DND-41 (cell line): ENCODE measurements at regions not wholly inside any gene's neighbourhood (a gene's known extent, or its start where the extent isn't known, plus 50 kb on each side); places are given as distances from the start of the nearest gene placed in this dataset.

ENCODE experiments used
- ATAC-seq: fragments of 200-7000 bp; cut with Tn5 transposase; 3 replicates; pipeline ENCODE4 v1.9.1; 2021; ENCODE audit warnings: low read depth; ENCODE audit not compliant: insufficient read depth
- DNase-seq: peaks from one replicate; pipeline ENCODE4 v3.0.0-alpha.2; 2020
- H2AFZ ChIP-seq: 2 replicates; pipeline ENCODE4 v1.6.0; 2012; ENCODE audit warnings: low read depth, low read length
- H3K27ac ChIP-seq: 2 replicates; pipeline ENCODE4 v1.5.1; 2012; ENCODE audit warnings: low read length, inconsistent platforms
- H3K27me3 ChIP-seq: fragments of 200-600 bp; sonication (generic); 2 replicates; pipeline ENCODE4 v1.6.0; 2012; ENCODE audit warnings: low read length, mild to moderate bottlenecking, inconsistent platforms; ENCODE audit not compliant: insufficient read depth, poor library complexity
- H3K36me3 ChIP-seq: 2 replicates; pipeline ENCODE4 v1.5.1; 2012; ENCODE audit warnings: low read length, inconsistent platforms; ENCODE audit not compliant: insufficient read depth
- H3K4me1 ChIP-seq: 2 replicates; pipeline ENCODE4 v1.5.1; 2012; ENCODE audit warnings: mild to moderate bottlenecking, low read length; ENCODE audit not compliant: insufficient read depth
- H3K4me2 ChIP-seq: 2 replicates; pipeline ENCODE4 v1.6.0; 2012; ENCODE audit warnings: mild to moderate bottlenecking, moderate library complexity, low read length, inconsistent platforms; ENCODE audit not compliant: insufficient read depth
- H3K4me3 ChIP-seq, 2 experiments: fragments of 200-600 bp in 1 of 2; shearing (Covaris generic) in 1 of 2; 2 replicates each; pipeline ENCODE4 v1.5.1; 2012 to 2016; ENCODE audit warnings: inconsistent platforms in 2 of 2, low read length in 2 of 2, mild to moderate bottlenecking in 2 of 2, low read depth in 1 of 2, moderate library complexity in 1 of 2
- H3K79me2 ChIP-seq: 2 replicates; pipeline ENCODE4 v1.6.0; 2012; ENCODE audit warnings: low read length, inconsistent platforms; ENCODE audit not compliant: insufficient read depth
- H3K9ac ChIP-seq: 2 replicates; pipeline ENCODE4 v1.6.0; 2012; ENCODE audit warnings: low read depth, mild to moderate bottlenecking, inconsistent platforms, low read length, moderate library complexity
- H3K9me3 ChIP-seq: 2 replicates; pipeline ENCODE4 v1.5.1; 2012; ENCODE audit warnings: low read length, moderate library complexity, mild to moderate bottlenecking, inconsistent platforms; ENCODE audit not compliant: insufficient read depth, severe bottlenecking
- H4K20me1 ChIP-seq: 2 replicates; pipeline ENCODE4 v1.6.0; 2012; ENCODE audit warnings: low read length; ENCODE audit not compliant: insufficient read depth
- CTCF ChIP-seq: IDR thresholded peaks from 2 replicates; pipeline ENCODE4 v1.5.1; 2012; ENCODE audit warnings: borderline replicate concordance, low read length, moderate library complexity, mild to moderate bottlenecking; ENCODE audit not compliant: poor library complexity, severe bottlenecking; ENCODE audit errors: extremely low read depth
- EZH2 ChIP-seq: IDR thresholded peaks from 3 replicates; pipeline ENCODE4 v1.6.1; 2012; ENCODE audit warnings: borderline replicate concordance, low read depth, mild to moderate bottlenecking, moderate library complexity, low read length, inconsistent platforms; ENCODE audit not compliant: severe bottlenecking

- Histone ChIP-seq H3K79me2 (no peaks in the 10 kb centered on the region), H3K27me3 (no peaks in the 10 kb centered on the region), H2AFZ (no peak overlapping the region), H3K36me3 (no peaks in the 10 kb centered on the region), H3K4me3 (no peak overlapping the region), H3K9me3 (no peaks in the 10 kb centered on the region), H3K27ac (no peak overlapping the region), H3K4me2 (no peak overlapping the region), H4K20me1 (no peaks in the 10 kb centered on the region), H3K4me1 (no peaks in the 10 kb centered on the region), H3K9ac (no peak overlapping the region)
- DNase-seq, result no peak
- no peak for TF ChIP-seq EZH2
- TF ChIP-seq CTCF, result no peak
- no peak for ATAC-seq
Observed at GRCh38 chr5:7105358-7105757, 290.6 kb upstream of the ADCY2 start.

GRCh38 chr5:7117961-7118360 is 278.0 kb upstream of the ADCY2 start:
- no peaks in the 10 kb centered on the region for H3K79me2 ChIP-seq
- H3K27ac ChIP-seq, result no peak overlapping the region
- no peaks in the 10 kb centered on the region for H3K9me3 ChIP-seq
- TF ChIP-seq CTCF (no peak), EZH2 (no peak)
- no peaks in the 10 kb centered on the region for H4K20me1 ChIP-seq
- H3K4me3 ChIP-seq, result no peak overlapping the region
- DNase-seq, result no peak
- no peaks in the 10 kb centered on the region for H3K36me3 ChIP-seq
- no peaks in the 10 kb centered on the region for H3K27me3 ChIP-seq
- no peaks in the 10 kb centered on the region for H3K4me1 ChIP-seq
- H3K4me2 ChIP-seq, result no peak overlapping the region
- H3K9ac ChIP-seq, result no peak overlapping the region
- ATAC-seq, result no peak
- H2AFZ ChIP-seq, result no peak overlapping the region

DNA sequence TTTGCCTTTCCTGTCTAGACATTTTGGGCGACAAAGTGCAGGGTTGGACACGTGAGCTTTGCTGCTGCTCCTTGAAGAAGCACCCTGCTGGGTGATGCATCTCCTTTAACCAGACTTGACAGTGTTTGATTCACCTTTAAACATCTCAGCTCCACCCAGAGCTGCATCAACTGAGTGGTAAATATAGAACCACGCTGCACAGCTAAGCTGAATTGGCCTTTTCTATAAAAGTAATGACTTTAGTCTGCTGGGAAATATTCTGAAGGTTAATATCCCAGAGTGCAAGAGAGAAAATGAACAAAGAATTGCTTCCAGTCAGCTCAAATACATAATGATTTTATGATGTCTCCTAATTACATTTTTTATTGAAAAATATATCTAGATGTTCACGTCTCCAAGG is 264.3 kb upstream of the ADCY2 start:
- ATAC-seq (no peak), DNase-seq (no peak)
- Histone ChIP-seq H3K4me3 (no peak overlapping the region), H2AFZ (no peak overlapping the region), H3K9me3 (peaks cover 2% of the 10 kb centered on the region), H3K27ac (no peak overlapping the region), H3K27me3 (no peaks in the 10 kb centered on the region), H3K4me1 (no peaks in the 10 kb centered on the region), H4K20me1 (no peaks in the 10 kb centered on the region), H3K9ac (no peak overlapping the region), H3K36me3 (no peaks in the 10 kb centered on the region), H3K4me2 (no peak overlapping the region), H3K79me2 (no peaks in the 10 kb centered on the region)
- no peak for TF ChIP-seq EZH2
- no peak for TF ChIP-seq CTCF

DNA sequence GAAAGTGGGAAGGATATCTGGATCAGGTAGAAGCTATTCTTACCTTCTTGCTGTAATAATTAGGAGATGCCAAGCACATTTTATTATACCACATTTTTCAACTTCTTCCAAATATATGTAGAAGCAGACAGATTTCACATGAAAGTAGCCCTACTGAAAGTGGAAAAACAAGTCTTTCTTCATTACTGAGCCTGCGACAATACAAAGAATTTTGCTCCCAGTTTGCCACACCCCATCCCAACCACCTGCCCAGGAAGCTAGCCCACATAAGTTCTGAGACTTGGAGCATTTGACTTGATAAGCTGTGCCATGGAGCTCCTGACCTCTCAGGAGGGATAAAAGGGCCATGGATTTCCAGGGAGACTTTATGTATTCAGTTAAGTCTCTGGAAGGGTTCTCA is 249.1 kb upstream of the ADCY2 start:
- Histone ChIP-seq H3K27me3 (no peaks in the 10 kb centered on the region), H3K36me3 (no peaks in the 10 kb centered on the region), H3K79me2 (no peaks in the 10 kb centered on the region), H4K20me1 (no peaks in the 10 kb centered on the region), H3K9ac (no peak overlapping the region), H3K27ac (no peak overlapping the region), H3K4me2 (no peak overlapping the region), H3K4me3 (no peak overlapping the region), H3K9me3 (no peaks in the 10 kb centered on the region), H2AFZ (no peak overlapping the region), H3K4me1 (no peaks in the 10 kb centered on the region)
- ATAC-seq, result no peak
- TF ChIP-seq CTCF (no peak), EZH2 (no peak)
- DNase-seq, result no peak
